DMS53 treated with DMSO at 0.1 percent for 48 hours (cell line): ENCODE measurements at regions not wholly inside any gene's neighbourhood (a gene's known extent, or its start where the extent isn't known, plus 50 kb on each side); places are given as distances from the start of the nearest gene placed in this dataset.
"Not testable (repeated sequence)": the region's sequence is repeated elsewhere in the genome, so short reads cannot be mapped to it uniquely, and the experiment has no call there.

Experiments used
- DNase-seq: peaks from one replicate; lab custom pipeline; 2025; ENCODE audit not compliant: unreplicated experiment; lab: John Stamatoyannopoulos, UW

DNA sequence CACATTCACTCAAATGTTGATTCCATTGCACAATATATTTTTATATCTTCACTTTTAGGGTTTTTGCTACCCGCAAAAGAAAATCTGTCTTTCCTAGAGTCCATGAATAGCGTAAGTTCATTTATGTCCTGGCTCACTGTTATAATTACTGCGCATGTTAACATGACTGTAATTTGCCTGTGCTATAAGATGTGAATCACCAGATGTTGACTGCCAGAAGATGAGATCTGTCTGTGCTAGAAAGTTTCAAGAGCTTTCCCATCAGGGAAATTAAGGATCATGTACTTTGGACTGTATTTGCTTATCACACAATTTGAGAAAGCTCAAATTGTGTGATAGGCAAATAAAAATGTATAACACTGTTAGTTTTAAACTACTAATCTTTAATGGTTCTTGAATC lies 322.5 kb downstream of the CHL1 start:
- no peak for DNase-seq

GRCh38 chr3:522888-523287 lies 326.3 kb downstream of the CHL1 start:
- DNase-seq = no peak

GRCh38 chr3:525415-525814 lies 328.9 kb downstream of the CHL1 start:
- DNase-seq = no peak

GRCh38 chr3:535566-536416 lies 339.2 kb downstream of the CHL1 start:
- no peak for DNase-seq

DNA sequence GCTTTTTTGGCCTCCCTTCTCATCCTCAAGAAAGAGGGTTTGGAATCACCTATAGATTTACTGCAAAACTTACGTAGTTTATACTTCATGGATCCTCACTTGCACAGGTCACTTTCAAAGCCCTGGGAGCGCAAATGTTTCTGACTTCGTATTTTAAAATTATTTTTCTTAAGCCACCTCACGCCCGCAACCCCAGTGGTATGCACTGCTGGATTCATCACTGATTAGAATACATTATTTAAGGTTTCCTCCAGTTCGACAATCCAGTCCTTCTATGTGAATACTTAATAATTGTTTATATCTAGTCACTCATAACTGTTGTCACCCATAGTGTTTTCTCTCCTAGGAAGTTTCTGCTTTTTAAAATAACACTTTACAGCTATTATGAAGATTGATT lies 339.9 kb downstream of the CHL1 start:
- DNase-seq = no peak

DNA sequence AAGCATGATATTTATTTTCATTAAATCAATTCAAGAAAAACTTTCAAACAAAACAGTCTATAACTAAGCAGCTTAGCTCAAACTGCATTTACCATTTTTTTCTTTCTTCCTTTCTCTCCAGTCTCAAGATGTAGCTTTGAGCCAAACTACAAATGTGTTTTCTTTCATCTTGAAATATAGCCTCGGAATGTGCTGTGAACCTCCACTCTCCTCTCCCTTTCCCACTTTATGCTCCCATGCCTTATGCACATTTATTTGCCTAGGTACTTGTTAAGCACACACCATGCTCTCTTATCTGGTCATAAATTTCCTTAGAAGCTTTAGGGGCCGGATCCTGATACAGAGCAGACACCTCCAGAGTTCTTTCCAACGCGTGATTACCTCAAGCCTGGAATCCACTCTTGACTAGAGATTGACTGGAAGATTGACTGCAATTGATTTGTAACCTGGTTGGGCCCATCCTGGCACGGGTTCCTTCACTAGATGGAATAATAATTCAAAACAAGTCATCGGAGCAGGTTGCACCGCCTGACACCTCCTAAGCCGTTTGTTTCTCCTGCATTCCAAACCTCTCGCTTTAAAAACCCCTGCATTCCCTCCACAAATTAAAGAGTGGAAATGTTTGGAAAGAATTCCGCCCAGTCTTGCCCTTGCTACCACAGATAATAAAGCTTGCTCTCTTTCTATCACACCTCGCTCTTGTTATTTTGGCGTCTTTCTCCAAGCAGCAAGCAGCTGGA lies 344.7 kb downstream of the CHL1 start:
- DNase-seq = no peak

- DNase-seq = no peak
Observed at GRCh38 chr3:542021-542420, 345.5 kb downstream of the CHL1 start.

DNA sequence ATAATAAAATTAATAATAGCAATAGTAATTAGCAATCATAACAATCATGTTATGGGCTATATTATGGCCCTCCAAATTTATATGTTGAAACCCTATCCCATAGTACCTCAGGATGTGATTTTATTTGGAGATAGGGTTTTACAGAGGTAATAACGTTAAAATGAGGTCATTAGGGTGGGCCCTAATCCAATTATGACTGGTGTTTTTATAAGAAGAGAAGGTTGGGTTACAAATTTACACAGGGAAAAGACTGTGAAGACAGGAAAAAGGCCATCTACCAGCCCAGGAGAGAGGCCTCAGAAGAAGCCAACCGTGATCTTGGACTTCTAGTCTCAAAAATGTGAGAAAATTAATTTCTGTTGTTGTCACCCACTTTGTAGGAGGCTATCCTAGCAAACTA lies 353.1 kb downstream of the CHL1 start:
- DNase-seq = no peak

GRCh38 chr3:550471-550870 lies 353.9 kb downstream of the CHL1 start:
- no peak for DNase-seq

DNA sequence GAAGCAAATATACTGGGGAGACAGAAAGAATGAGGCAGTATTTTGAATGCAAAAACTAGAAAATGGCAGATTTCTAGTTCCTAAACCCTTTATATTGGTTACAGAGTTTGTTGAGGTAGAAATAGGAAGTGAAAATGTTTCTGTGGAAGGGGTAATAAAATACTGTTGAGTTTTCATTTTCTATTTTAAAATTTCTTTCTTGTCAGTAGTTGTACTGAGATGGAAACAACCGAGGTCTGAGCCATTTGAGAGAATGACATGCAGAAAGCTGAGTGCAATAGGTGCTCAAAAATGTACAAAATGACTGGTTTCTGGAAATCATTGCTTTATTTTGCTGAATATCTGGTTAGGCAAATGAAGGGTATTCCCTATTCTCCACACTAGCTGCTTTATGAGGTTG lies 361.4 kb downstream of the CHL1 start:
- no peak for DNase-seq

- no peak for DNase-seq
Observed at GRCh38 chr3:567488-568185, 371.1 kb downstream of the CHL1 start.

DNA sequence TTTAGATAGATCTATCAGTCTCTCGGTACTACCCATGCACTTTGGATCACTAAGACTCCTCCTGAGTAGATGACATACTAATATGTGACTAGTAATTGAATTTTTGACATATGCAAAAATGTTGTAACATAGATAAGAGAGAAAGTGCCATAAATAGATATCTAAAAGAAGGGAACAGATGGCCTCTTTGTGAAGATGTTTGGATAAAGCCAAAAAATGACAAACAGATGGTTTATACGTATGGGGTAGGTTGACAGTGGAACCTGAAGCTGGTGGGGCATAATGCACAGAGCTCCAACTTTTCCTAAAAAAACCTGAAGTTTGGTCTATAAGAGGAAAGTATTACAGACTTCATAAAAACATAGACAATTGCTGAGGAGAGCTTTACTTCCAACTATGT lies 383.0 kb downstream of the CHL1 start:
- not testable (repeated sequence) for DNase-seq

- DNase-seq = not testable (repeated sequence)
Observed at GRCh38 chr3:589066-589465, 392.5 kb downstream of the CHL1 start.

- DNase-seq = not testable (repeated sequence)
Observed at GRCh38 chr3:597304-597703, 400.7 kb downstream of the CHL1 start.

GRCh38 chr3:597746-598145 lies 401.2 kb downstream of the CHL1 start:
- not testable (repeated sequence) for DNase-seq

GRCh38 chr3:607480-607879 lies 410.9 kb downstream of the CHL1 start:
- DNase-seq = not testable (repeated sequence)

DNA sequence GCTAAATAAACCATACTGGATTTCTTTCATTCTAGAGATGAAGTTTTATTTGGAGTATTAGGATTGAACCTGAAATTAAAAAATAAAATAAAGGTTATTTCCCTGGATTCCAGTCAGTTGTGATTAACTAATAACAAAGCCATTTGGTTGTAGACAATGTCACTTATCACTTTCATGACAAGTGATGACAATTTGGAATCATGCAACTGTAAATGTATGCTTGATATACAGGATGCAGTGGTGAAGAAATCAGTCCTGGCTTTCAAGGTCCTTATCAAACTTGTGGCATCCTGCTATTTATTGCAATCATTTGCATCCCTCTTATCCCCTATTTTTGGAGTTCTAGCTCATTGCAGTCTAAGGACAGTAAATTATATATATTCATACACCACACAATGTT lies 425.2 kb downstream of the CHL1 start:
- DNase-seq = no peak

DNA sequence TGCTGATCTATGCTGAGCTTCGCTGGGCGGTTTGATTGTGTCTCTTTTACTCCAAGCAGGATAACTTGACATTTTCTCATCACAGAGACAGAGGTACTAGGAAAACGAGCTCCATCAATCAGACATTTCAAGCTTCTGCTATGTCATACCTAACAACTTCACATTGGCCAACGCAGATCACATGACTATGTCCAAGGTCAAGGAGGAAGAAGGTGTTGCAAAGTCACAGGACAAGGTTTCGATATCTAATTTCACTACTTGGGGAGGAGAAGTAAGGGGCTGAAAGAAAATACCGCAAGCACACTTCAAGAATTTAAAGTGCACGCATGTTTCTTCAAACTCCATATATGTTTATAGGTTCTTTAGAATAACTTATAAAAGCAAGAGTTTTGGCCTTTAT lies 425.8 kb downstream of the CHL1 start:
- DNase-seq = no peak

DNA sequence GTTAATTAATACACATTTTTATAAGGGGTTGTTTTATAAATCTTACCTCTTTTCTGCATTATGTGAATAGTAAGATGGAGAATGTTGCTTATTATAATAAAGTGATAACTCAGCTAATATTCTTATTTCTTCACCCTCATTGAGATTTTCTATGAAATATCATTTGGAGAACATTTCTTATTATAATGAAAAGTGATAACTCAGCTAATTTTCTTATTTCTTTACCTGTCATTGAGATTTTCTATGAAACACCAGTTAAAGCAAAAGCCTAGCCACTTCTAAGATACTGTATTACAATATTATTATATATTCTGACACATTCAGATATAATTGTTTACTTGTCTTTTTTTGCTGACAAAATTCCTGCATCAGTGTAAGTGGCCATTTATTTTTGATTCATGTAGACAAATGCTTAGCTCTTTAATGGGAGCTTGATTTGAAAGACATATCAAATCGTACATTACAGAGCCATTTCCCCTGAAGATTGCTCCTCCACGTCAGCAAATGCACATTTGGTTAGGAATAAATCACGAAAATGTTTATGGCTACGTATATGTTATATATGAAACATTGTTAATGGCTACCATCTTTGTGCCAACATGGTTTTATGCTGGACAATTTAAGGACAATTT lies 427.5 kb downstream of the CHL1 start:
- DNase-seq = no peak

GRCh38 chr3:632571-633170 lies 436.1 kb downstream of the CHL1 start:
- peak; percentile 28 for DNase-seq

- no peak for DNase-seq
Observed at GRCh38 chr3:634511-634910, 437.9 kb downstream of the CHL1 start.
